Lung (tissue), 11 donors: ENCODE measurements at regions not wholly inside any gene's neighbourhood (a gene's known extent, or its start where the extent isn't known, plus 50 kb on each side); places are given as distances from the start of the nearest gene placed in this dataset.

ENCODE experiments used
- ATAC-seq: fragments of 200-7000 bp; cut with Tn5 transposase; one replicate; pipeline ENCODE4 v1.9.1; 2020; ENCODE audit warnings: moderate number of reproducible peaks; ENCODE audit not compliant: insufficient read depth, low FRiP score
- DNase-seq, 3 donors: peaks; one replicate each; pipeline ENCODE4 v3.0.0-alpha.2; 2013 to 2017
- H3K27ac ChIP-seq, 2 donors: one replicate each; pipeline ENCODE4 v1.5.1; 2013; ENCODE audit warnings: mild to moderate bottlenecking in 2 of 2, moderate library complexity in 2 of 2, control low read depth in 1 of 2, inconsistent platforms in 1 of 2, low read depth in 1 of 2, low read length in 1 of 2
- H3K27me3 ChIP-seq, 3 donors: one replicate each; pipeline ENCODE4 v1.5.1; 2013; ENCODE audit warnings: low read length in 2 of 3; ENCODE audit not compliant: control insufficient read depth in 3 of 3, insufficient read depth in 3 of 3
- H3K36me3 ChIP-seq, 4 donors: one replicate each; pipeline ENCODE4 v1.5.1; 2013; ENCODE audit warnings: low read length in 4 of 4, mild to moderate bottlenecking in 1 of 4, moderate library complexity in 1 of 4; ENCODE audit not compliant: control insufficient read depth in 4 of 4, insufficient read depth in 4 of 4
- H3K4me1 ChIP-seq, 5 donors: one replicate each; pipeline ENCODE4 v1.5.1; 2013; ENCODE audit warnings: low read length in 5 of 5, mild to moderate bottlenecking in 2 of 5, moderate library complexity in 1 of 5; ENCODE audit not compliant: control insufficient read depth in 5 of 5, insufficient read depth in 5 of 5
- H3K4me3 ChIP-seq: one replicate; pipeline ENCODE4 v1.5.1; 2013; ENCODE audit warnings: mild to moderate bottlenecking, control low read depth, moderate library complexity
- H3K9ac ChIP-seq, 2 donors: one replicate each; pipeline ENCODE4 v1.5.1; 2013; ENCODE audit warnings: low read length in 2 of 2, control low read depth in 1 of 2; ENCODE audit not compliant: insufficient read depth in 1 of 2
- H3K9me3 ChIP-seq, 4 donors: one replicate each; pipeline ENCODE4 v1.5.1; 2013; ENCODE audit warnings: low read length in 3 of 4, mild to moderate bottlenecking in 1 of 4, moderate library complexity in 1 of 4; ENCODE audit not compliant: control insufficient read depth in 4 of 4, insufficient read depth in 3 of 4
- WGBS, 2 donors: extraction: QIAGEN DNeasy Blood & Tissue Kit; methylation state at CpG; one replicate each; pipeline ENCODE4 v1.1.7; 2013; 5-methylcytosine and 5-hydroxymethylcytosine counted together
- TF ChIP-seq, protein P1 (sequence below): IDR thresholded peaks from 2 replicates; pipeline ENCODE4 v1.5.1; 2012; ENCODE audit warnings: mild to moderate bottlenecking; ENCODE audit errors: control extremely low read depth, extremely low read depth
- donor health status: control.
- donor health status: control.
- donor health status: Bipolar disorder and iron deficiency.
- donor health status: healthy.
- donor health status: DM: yes; HTN: yes; CAD: no.

GRCh38 chr7:33778195-33778594 lies 127.1 kb upstream of the BMPER start:
- 90 to 95% methylated on average over 2 of the region's 2 CpGs for WGBS, 2 donors
- H3K4me1 ChIP-seq = peaks cover 0 to 22% (median 11%) of the 10 kb centered on the region in 5 donors
- no peak for ATAC-seq
- no peak for DNase-seq
- no peak overlapping the region for H3K9ac ChIP-seq
- H3K36me3 ChIP-seq = peaks cover 0 to 7% (median 0%) of the 10 kb centered on the region in 4 donors
- H3K27me3 ChIP-seq = no peaks in the 10 kb centered on the region
- no peak overlapping the region for H3K27ac ChIP-seq
- TF ChIP-seq, protein P1, sequence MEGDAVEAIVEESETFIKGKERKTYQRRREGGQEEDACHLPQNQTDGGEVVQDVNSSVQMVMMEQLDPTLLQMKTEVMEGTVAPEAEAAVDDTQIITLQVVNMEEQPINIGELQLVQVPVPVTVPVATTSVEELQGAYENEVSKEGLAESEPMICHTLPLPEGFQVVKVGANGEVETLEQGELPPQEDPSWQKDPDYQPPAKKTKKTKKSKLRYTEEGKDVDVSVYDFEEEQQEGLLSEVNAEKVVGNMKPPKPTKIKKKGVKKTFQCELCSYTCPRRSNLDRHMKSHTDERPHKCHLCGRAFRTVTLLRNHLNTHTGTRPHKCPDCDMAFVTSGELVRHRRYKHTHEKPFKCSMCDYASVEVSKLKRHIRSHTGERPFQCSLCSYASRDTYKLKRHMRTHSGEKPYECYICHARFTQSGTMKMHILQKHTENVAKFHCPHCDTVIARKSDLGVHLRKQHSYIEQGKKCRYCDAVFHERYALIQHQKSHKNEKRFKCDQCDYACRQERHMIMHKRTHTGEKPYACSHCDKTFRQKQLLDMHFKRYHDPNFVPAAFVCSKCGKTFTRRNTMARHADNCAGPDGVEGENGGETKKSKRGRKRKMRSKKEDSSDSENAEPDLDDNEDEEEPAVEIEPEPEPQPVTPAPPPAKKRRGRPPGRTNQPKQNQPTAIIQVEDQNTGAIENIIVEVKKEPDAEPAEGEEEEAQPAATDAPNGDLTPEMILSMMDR = no peak
- no peak overlapping the region for H3K4me3 ChIP-seq
- peaks cover 0 to 9% (median 2%) of the 10 kb centered on the region in 4 donors for H3K9me3 ChIP-seq

GRCh38 chr7:33779216-33779615 lies 126.1 kb upstream of the BMPER start:
- H3K4me1 ChIP-seq = peaks cover 0 to 21% (median 11%) of the 10 kb centered on the region in 5 donors
- H3K9me3 ChIP-seq = peaks cover 0 to 9% (median 2%) of the 10 kb centered on the region in 4 donors
- ATAC-seq (no peak), DNase-seq (no peak)
- TF ChIP-seq, protein P1 = no peak
- 82 to 84% methylated on average over 5 of the region's 5 CpGs for WGBS, 2 donors
- no peak overlapping the region for H3K4me3 ChIP-seq
- H3K27me3 ChIP-seq = no peaks in the 10 kb centered on the region
- H3K36me3 ChIP-seq = peaks cover 0 to 7% (median 0%) of the 10 kb centered on the region in 4 donors
- no peak overlapping the region for H3K9ac ChIP-seq
- H3K27ac ChIP-seq = no peak overlapping the region

DNA sequence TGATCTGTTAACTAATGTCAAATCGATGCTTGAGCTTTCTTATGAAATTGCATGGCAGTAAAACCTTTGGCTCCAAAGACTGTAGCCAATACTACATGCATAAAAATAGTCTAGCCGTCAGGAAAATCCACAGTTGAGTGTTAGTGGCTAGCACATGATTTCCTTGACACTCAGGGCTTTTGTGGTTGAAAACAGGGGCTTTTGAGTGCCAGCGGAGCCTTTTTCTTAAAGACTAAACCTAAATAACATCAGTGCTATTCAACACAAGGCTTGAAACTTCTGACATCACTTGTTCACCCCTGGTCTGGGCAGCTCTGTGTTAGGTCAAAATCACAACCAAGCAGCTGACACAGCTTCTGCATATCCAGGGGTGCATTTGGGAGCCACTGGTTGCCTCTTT lies 124.2 kb upstream of the BMPER start:
- H3K4me1 ChIP-seq = peaks cover 0 to 10% (median 0%) of the 10 kb centered on the region in 5 donors
- H3K27me3 ChIP-seq = no peaks in the 10 kb centered on the region
- ATAC-seq (no peak), DNase-seq (peak in 1 of 3 donors; percentile 27)
- H3K9me3 ChIP-seq = peaks cover 0 to 9% (median 2%) of the 10 kb centered on the region in 4 donors
- H3K27ac ChIP-seq = no peak overlapping the region
- TF ChIP-seq, protein P1 = no peak
- H3K9ac ChIP-seq = no peak overlapping the region
- H3K36me3 ChIP-seq = peaks cover 0 to 7% (median 0%) of the 10 kb centered on the region in 4 donors
- WGBS, 2 donors = 54 to 73% methylated on average over 3 of the region's 3 CpGs
- no peak overlapping the region for H3K4me3 ChIP-seq

DNA sequence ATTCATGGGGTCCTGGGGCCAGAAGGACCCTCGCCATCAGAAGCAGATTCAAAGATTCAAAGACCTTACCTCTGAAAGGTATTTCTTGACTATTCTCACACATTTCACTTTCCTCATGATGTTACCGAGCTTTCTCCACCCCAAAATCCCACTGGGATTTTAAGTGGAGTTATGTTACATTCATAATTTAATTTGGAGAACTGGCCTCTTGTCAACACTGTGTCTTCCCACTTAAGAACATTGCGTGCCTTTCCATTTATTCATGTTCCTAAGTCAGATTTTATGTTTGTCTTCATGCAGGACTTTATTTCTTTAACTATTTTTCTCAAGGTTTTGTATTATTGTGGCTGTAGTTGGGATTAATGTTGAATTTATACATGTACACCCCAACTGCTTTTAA lies 123.5 kb upstream of the BMPER start:
- ATAC-seq (no peak), DNase-seq (no peak)
- H3K27ac ChIP-seq = no peak overlapping the region
- H3K9me3 ChIP-seq = peaks cover 0 to 9% (median 2%) of the 10 kb centered on the region in 4 donors
- H3K4me1 ChIP-seq = peaks cover 0 to 10% (median 0%) of the 10 kb centered on the region in 5 donors
- H3K9ac ChIP-seq = no peak overlapping the region
- H3K27me3 ChIP-seq = no peaks in the 10 kb centered on the region
- peaks cover 0 to 7% (median 0%) of the 10 kb centered on the region in 4 donors for H3K36me3 ChIP-seq
- WGBS, 2 donors = 86 to 98% methylated on average over 3 of the region's 3 CpGs
- TF ChIP-seq, protein P1 = no peak
- no peak overlapping the region for H3K4me3 ChIP-seq
